Middle frontal gyrus (tissue), 1 donor: ENCODE measurements at regions not wholly inside any gene's neighbourhood (a gene's known extent, or its start where the extent isn't known, plus 50 kb on each side); places are given as distances from the start of the nearest gene placed in this dataset.

Experiments
- DNase-seq: peaks from one replicate; pipeline ENCODE4 v3.0.0-alpha.2; 2015; ENCODE audit warnings: low spot score; ENCODE audit errors: extremely low spot score

GRCh38 chr2:8631465-8632005, 50.3 kb upstream of the ID2 start:
- DNase-seq = no peak
